ENCODE measurements at regions not wholly inside any gene's neighbourhood (a gene's known extent, or its start where the extent isn't known, plus 50 kb on each side); places are given as distances from the start of the nearest gene placed in this dataset.

DNA sequence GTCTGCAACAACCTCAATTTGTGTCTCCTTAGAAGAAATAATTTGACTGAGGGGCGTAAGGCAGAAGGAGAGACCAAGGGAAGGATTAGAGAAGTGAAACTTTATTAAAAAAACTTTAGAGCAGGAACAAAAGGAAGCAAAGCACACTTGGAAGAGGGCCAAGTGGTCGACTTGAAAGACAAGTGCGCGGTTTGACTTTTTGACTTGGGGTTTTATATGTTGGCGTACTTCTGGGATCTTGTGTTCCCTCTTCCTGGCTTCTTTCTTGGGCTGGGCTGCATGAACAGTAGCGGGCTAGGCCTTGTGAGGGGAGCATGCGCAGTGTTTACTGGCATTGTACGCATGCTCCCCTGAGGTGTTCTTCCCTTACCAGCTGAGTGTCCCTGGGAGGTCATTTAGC lies 369.3 kb upstream of the DCN start:
- no peak for DNase-seq (ENCODE audit: low read depth, low spot score)
- TF ChIP-seq, protein P1, sequence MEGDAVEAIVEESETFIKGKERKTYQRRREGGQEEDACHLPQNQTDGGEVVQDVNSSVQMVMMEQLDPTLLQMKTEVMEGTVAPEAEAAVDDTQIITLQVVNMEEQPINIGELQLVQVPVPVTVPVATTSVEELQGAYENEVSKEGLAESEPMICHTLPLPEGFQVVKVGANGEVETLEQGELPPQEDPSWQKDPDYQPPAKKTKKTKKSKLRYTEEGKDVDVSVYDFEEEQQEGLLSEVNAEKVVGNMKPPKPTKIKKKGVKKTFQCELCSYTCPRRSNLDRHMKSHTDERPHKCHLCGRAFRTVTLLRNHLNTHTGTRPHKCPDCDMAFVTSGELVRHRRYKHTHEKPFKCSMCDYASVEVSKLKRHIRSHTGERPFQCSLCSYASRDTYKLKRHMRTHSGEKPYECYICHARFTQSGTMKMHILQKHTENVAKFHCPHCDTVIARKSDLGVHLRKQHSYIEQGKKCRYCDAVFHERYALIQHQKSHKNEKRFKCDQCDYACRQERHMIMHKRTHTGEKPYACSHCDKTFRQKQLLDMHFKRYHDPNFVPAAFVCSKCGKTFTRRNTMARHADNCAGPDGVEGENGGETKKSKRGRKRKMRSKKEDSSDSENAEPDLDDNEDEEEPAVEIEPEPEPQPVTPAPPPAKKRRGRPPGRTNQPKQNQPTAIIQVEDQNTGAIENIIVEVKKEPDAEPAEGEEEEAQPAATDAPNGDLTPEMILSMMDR (IDR thresholded peaks at IDR 0.05; ENCODE audit: low read depth, low read length) = no peak
- no peak overlapping the region for H3K4me3 ChIP-seq (ENCODE audit: low read depth, low read length)
- in situ Hi-C loops (cut with HindIII; ENCODE audit: low sequenced_read_pairs) = no loop called here

DNA sequence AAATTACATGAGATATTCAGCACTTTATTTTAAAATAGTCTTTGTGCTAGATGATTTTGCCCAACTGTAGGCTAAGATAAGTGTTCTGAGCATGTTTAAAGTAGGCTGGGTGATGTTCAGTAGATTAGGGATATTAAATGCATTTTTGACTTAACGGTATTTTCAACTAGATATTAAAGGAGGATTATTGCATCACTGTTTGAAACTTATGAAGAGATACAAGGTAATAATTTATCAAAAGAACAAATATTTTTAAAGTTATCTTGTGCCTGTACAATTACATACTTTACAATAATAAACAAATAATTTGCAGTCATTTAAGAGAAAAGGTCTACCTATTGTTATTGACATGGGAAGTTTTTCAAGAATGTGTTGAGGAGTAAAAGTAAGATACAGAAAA lies 368.6 kb upstream of the DCN start:
- in situ Hi-C loops (cut with HindIII; ENCODE audit: low sequenced_read_pairs) = no loop called here
- no peak for DNase-seq (ENCODE audit: low read depth, low spot score)
- TF ChIP-seq, protein P1 (IDR thresholded peaks at IDR 0.05; ENCODE audit: low read depth, low read length) = no peak
- H3K4me3 ChIP-seq (ENCODE audit: low read depth, low read length) = no peak overlapping the region

DNA sequence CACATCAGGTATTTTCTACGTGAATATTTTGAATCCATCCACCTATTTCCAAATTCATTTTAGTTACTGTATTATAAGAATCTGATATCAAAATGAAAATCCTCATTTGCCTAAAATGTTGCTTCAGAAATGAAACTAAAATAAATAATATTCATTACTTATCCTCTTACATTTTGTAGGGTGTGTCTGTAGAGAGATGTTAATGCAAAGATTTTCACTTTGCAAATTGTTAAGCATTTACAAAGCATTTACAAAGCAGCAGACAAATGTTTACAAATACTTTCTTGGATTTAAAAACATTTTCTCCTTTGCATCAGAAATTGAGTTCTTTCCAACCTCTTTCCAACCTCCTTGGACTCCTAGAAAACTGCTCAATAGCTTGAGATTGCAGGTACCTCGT lies 360.0 kb upstream of the DCN start:
- TF ChIP-seq, protein P1 (IDR thresholded peaks at IDR 0.05; ENCODE audit: low read depth, low read length) = no peak
- in situ Hi-C loops (cut with HindIII; ENCODE audit: low sequenced_read_pairs) = no loop called here
- DNase-seq (ENCODE audit: low read depth, low spot score) = no peak
- no peak overlapping the region for H3K4me3 ChIP-seq (ENCODE audit: low read depth, low read length)

DNA sequence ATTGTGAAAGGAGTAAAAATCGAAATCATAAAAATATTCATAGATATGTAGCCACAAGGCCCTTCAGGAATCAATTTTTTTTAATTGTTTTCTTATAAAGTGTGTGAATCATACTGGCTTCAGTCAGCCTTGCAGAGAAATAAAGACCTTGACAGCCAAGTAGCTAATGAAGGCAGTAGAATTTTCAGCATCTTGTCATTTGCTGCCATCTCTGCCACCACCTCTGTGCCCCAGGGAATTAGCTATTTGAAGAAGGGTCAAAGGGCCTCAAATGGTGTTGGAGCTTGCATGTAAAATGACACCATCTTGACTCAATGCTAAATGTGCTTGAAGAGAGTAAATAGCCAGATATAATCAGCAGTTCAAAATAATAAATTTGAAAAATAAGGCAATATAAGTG lies 359.4 kb upstream of the DCN start:
- in situ Hi-C loops (cut with HindIII; ENCODE audit: low sequenced_read_pairs) = no loop called here
- no peak overlapping the region for H3K4me3 ChIP-seq (ENCODE audit: low read depth, low read length)
- no peak for DNase-seq (ENCODE audit: low read depth, low spot score)
- TF ChIP-seq, protein P1 (IDR thresholded peaks at IDR 0.05; ENCODE audit: low read depth, low read length) = no peak

DNA sequence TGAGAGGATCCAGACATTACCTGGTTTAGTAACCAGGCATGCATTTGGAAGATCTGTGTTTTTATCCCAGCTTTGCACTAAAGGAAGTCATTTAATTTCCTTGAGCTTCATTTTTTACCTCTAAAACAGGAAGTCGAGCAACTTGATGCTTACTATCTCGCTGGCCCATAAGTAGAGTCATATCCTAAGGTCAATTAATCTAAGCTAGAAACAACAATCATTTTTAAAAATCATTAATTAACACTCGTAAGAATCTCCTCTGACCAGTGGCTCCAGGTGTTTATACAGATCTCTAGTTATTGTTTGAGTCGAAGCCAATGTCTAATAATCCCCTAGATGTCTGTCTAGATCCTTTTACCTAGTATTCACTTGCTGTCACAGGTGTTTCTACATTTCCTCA lies 355.8 kb upstream of the DCN start:
- in situ Hi-C loops (cut with HindIII; ENCODE audit: low sequenced_read_pairs) = no loop called here
- no peak for DNase-seq (ENCODE audit: low read depth, low spot score)
- no peak overlapping the region for H3K4me3 ChIP-seq (ENCODE audit: low read depth, low read length)
- TF ChIP-seq, protein P1 (IDR thresholded peaks at IDR 0.05; ENCODE audit: low read depth, low read length) = no peak

DNA sequence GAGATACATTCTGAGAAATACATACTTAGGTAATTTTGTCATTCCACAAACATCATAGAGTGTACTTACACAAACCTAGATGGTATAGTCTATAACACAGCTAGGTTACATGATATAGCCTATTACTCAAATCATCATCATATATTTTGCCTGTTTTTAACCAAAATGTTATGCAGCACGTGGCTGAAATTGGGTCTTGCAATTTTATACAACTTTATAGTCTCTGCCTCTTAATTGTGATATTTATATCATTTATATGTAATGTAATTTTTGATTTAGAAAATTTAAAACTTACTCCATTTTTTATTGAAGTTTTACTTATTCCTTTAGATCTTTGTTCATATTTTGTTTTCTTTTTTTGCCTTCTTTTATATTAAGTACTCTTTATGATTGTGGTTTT lies 350.7 kb upstream of the DCN start:
- in situ Hi-C loops (cut with HindIII; ENCODE audit: low sequenced_read_pairs) = no loop called here
- DNase-seq (ENCODE audit: low read depth, low spot score) = no peak
- H3K4me3 ChIP-seq (ENCODE audit: low read depth, low read length) = no peak overlapping the region
- TF ChIP-seq, protein P1 (IDR thresholded peaks at IDR 0.05; ENCODE audit: low read depth, low read length) = no peak

DNA sequence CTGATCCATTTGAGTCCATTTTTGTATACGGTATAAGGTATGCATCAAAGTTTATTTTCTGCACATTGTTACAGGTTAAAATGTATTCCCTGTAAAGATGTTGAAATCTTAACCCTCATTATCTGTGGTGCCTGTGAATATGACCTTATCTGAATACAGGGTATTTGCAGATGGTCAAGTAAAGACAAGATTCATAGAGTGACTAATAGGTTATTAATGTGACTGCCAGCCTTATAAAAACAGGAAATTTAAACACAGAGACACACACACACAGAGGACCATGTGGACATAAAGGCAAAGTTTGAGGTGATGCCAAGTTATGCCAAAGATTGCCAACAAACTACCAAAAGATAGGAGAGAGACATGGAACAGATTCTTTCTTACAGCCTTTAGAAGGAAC lies 347.2 kb upstream of the DCN start:
- peak; percentile 3 for DNase-seq (ENCODE audit: low read depth, low spot score)
- in situ Hi-C loops (cut with HindIII; ENCODE audit: low sequenced_read_pairs) = no loop called here
- TF ChIP-seq, protein P1 (IDR thresholded peaks at IDR 0.05; ENCODE audit: low read depth, low read length) = no peak
- no peak overlapping the region for H3K4me3 ChIP-seq (ENCODE audit: low read depth, low read length)
